ENCODE measurements at regions not wholly inside any gene's neighbourhood (a gene's known extent, or its start where the extent isn't known, plus 50 kb on each side); places are given as distances from the start of the nearest gene placed in this dataset.
"Not testable (repeated sequence)": the region's sequence is repeated elsewhere in the genome, so short reads cannot be mapped to it uniquely, and the experiment has no call there.

GRCh38 chr11:121967131-121967704 lies 148.8 kb downstream of the BLID start:
- H3K27ac ChIP-seq: no peak overlapping the region

GRCh38 chr11:121965330-121965729 lies 150.7 kb downstream of the BLID start:
- TF ChIP-seq POLR2A (IDR thresholded peaks at IDR 0.05) (no peak), POLR2AphosphoS5 (IDR thresholded peaks at IDR 0.05; ENCODE audit: insufficient read depth in 1 of 2, low read depth in 1 of 2) (no peak)
- TF ChIP-seq, protein P1, sequence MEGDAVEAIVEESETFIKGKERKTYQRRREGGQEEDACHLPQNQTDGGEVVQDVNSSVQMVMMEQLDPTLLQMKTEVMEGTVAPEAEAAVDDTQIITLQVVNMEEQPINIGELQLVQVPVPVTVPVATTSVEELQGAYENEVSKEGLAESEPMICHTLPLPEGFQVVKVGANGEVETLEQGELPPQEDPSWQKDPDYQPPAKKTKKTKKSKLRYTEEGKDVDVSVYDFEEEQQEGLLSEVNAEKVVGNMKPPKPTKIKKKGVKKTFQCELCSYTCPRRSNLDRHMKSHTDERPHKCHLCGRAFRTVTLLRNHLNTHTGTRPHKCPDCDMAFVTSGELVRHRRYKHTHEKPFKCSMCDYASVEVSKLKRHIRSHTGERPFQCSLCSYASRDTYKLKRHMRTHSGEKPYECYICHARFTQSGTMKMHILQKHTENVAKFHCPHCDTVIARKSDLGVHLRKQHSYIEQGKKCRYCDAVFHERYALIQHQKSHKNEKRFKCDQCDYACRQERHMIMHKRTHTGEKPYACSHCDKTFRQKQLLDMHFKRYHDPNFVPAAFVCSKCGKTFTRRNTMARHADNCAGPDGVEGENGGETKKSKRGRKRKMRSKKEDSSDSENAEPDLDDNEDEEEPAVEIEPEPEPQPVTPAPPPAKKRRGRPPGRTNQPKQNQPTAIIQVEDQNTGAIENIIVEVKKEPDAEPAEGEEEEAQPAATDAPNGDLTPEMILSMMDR (IDR thresholded peaks at IDR 0.05): no peak
- Histone ChIP-seq H3K27ac (no peak overlapping the region), H3K4me3 (no peak overlapping the region), H3K36me3 (no peaks in the 10 kb centered on the region), H3K4me1 (no peaks in the 10 kb centered on the region), H3K27me3 (no peaks in the 10 kb centered on the region), H3K9me3 (no peaks in the 10 kb centered on the region)
- intact Hi-C loops (cut with DNase I): no loop called here
- no peak for DNase-seq (ENCODE audit: extremely low spot score in 2 of 2)

More at GRCh38 chr11:121967131-121967704, 148.8 kb downstream of the BLID start:
- Histone ChIP-seq H3K9me3 (no peaks in the 10 kb centered on the region), H3K36me3 (no peaks in the 10 kb centered on the region), H3K27me3 (no peaks in the 10 kb centered on the region), H3K4me3 (no peak overlapping the region), H3K4me1 (no peaks in the 10 kb centered on the region)
- TF ChIP-seq, protein P1 (IDR thresholded peaks at IDR 0.05): no peak
- TF ChIP-seq POLR2AphosphoS5 (IDR thresholded peaks at IDR 0.05; ENCODE audit: insufficient read depth in 1 of 2, low read depth in 1 of 2): no peak
- DNase-seq (ENCODE audit: extremely low spot score in 2 of 2): no peak
- intact Hi-C loops (cut with DNase I): no loop called here

DNA sequence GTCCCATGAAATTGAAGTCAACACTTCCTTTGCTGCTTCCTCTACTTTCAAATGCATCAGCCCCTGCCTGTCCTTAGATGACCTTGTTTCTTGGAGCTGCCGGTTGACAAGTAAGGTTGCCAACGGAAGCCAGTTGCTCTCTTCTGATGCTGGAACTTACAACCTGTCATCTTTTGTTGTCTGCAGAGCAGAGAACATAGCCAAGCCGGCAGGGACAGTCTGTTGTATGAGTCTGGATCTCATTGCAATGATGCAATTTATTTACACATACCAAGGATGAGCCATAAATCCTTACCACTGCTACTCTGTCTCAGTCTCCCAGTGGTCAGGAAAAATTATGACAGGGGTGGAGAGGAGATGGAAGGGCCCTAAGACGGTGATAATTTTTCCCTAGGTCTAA lies 151.4 kb downstream of the BLID start:
- intact Hi-C loops (cut with DNase I): no loop called here
- TF ChIP-seq POLR2AphosphoS5 (IDR thresholded peaks at IDR 0.05; ENCODE audit: insufficient read depth in 1 of 2, low read depth in 1 of 2) (no peak), POLR2A (IDR thresholded peaks at IDR 0.05) (no peak)
- TF ChIP-seq, protein P1 (IDR thresholded peaks at IDR 0.05): no peak
- Histone ChIP-seq H3K4me1 (no peaks in the 10 kb centered on the region), H3K4me3 (no peak overlapping the region), H3K27me3 (no peaks in the 10 kb centered on the region), H3K36me3 (no peaks in the 10 kb centered on the region), H3K9me3 (no peaks in the 10 kb centered on the region), H3K27ac (no peak overlapping the region)
- no peak for DNase-seq (ENCODE audit: extremely low spot score in 2 of 2)

GRCh38 chr11:121963846-121964245 lies 152.2 kb downstream of the BLID start:
- DNase-seq (ENCODE audit: extremely low spot score in 2 of 2); H3K4me1 ChIP-seq; H3K27ac ChIP-seq; intact Hi-C loops (cut with DNase I); H3K27me3 ChIP-seq; H3K4me3 ChIP-seq; H3K36me3 ChIP-seq; H3K9me3 ChIP-seq: not testable (repeated sequence)

DNA sequence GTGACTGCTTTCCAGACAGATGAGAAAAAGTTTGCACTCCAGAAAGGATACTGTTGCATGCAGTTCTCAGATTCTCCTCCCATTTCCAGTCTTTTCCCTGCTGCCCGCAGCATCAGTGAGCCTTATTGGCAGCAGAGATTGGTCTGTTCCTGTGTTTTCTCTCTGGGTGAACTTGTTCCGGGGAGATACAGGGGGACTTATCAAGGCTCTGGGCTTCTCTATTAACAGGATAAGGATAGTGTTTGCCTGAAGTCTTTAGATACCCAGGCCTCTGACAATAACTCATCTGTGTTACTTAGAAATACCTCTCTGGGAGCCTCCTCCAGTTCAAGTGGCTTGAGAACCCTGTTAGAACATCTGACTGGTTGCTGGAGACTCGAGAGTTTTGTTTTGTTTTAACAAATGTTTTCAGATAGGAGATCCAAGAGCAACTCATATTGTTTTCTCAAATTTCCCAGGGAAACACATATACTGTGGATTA lies 154.7 kb downstream of the BLID start:
- Histone ChIP-seq H3K27me3 (no peaks in the 10 kb centered on the region), H3K9me3 (no peaks in the 10 kb centered on the region), H3K4me1 (no peaks in the 10 kb centered on the region), H3K36me3 (no peaks in the 10 kb centered on the region), H3K4me3 (no peak overlapping the region), H3K27ac (no peak overlapping the region)
- intact Hi-C loops (cut with DNase I): no loop called here
- TF ChIP-seq, protein P1 (IDR thresholded peaks at IDR 0.05): no peak
- no peak for DNase-seq (ENCODE audit: extremely low spot score in 2 of 2)

- Histone ChIP-seq H3K4me1 (no peaks in the 10 kb centered on the region), H3K9me3 (no peaks in the 10 kb centered on the region), H3K27me3 (no peaks in the 10 kb centered on the region), H3K4me3 (no peak overlapping the region), H3K36me3 (no peaks in the 10 kb centered on the region), H3K27ac (no peak overlapping the region)
- no peak for DNase-seq (ENCODE audit: extremely low spot score in 2 of 2)
- TF ChIP-seq POLR2AphosphoS5 (IDR thresholded peaks at IDR 0.05; ENCODE audit: insufficient read depth in 1 of 2, low read depth in 1 of 2) (no peak), POLR2A (IDR thresholded peaks at IDR 0.05) (no peak)
- TF ChIP-seq, protein P1 (IDR thresholded peaks at IDR 0.05): no peak
- intact Hi-C loops (cut with DNase I): no loop called here
Observed at GRCh38 chr11:121958971-121959325, 157.1 kb downstream of the BLID start.

Data from vagina (tissue), 2 donors.